Endothelial cell of umbilical vein (primary cell): ENCODE measurements at regions not wholly inside any gene's neighbourhood (a gene's known extent, or its start where the extent isn't known, plus 50 kb on each side); places are given as distances from the start of the nearest gene placed in this dataset.

Experiments used
- BruUV-seq: library from RNA; stranded (reverse); fragments of 400-500 nt; replicated peaks from 2 replicates; lab custom pipeline; 2021; lab: Mats Ljungman, UMichigan
- CTCF ChIA-PET: fragments of 300-600, 350-600 bp; sonication (Branson Sonifier 250); formaldehyde crosslinking; loops from one replicate; lab custom pipeline; 2021; ENCODE audit warnings: antibody characterized with exemption, inconsistent platforms; lab: Charles Lee
- POLR2A ChIA-PET: fragments of 300-600, 350-600 bp; sonication (Branson Sonifier 250); formaldehyde crosslinking; loops from one replicate; lab custom pipeline; 2021; ENCODE audit warnings: antibody characterized with exemption, inconsistent platforms; lab: Charles Lee
- DNase-seq: peaks from one replicate; pipeline ENCODE4 v3.0.0-alpha.2; 2011; ENCODE audit warnings: low read depth, low spot score
- FAIRE-seq: peaks from 2 replicates; lab custom pipeline; 2011; peaks lifted over from hg19 to GRCh38; lab: Jason Lieb, UNC
- H2AFZ ChIP-seq: 2 replicates; pipeline ENCODE4 v1.6.0; 2012; ENCODE audit warnings: low read depth, low read length, control low read depth, inconsistent platforms
- H3K27ac ChIP-seq: 2 replicates; pipeline ENCODE4 v1.5.1; 2011; ENCODE audit warnings: low read depth, mild to moderate bottlenecking, control low read depth, low read length, moderate library complexity; ENCODE audit not compliant: insufficient read depth
- H3K27me3 ChIP-seq, 2 experiments: 2 replicates each; pipeline versions ENCODE4 v1.6.0 to v1.6.1; 2011; ENCODE audit warnings: low read length in 2 of 2, mixed read lengths in 1 of 2; ENCODE audit not compliant: control insufficient read depth in 2 of 2, insufficient read depth in 2 of 2
- H3K36me3 ChIP-seq, 2 experiments: 2 replicates in 1 of 2; 3 replicates in 1 of 2; pipeline ENCODE4 v1.5.1; 2011; ENCODE audit warnings: low read length in 2 of 2, mild to moderate bottlenecking in 1 of 2, moderate library complexity in 1 of 2; ENCODE audit not compliant: control insufficient read depth in 2 of 2, insufficient read depth in 2 of 2; ENCODE audit errors: extremely low read depth in 1 of 2
- H3K4me1 ChIP-seq: 3 replicates; pipeline ENCODE4 v1.5.1; 2011; ENCODE audit warnings: mild to moderate bottlenecking, low read length; ENCODE audit not compliant: control insufficient read depth, insufficient read depth; ENCODE audit errors: extremely low read depth
- H3K4me2 ChIP-seq: 2 replicates; pipeline ENCODE4 v1.6.1; 2011; ENCODE audit warnings: low read length, control low read depth, mixed read lengths; ENCODE audit not compliant: insufficient read depth
- H3K4me3 ChIP-seq, 3 experiments: fragments of 200-600 bp in 1 of 3; sonication (generic), shearing (Covaris generic) in 1 of 3; replicated peaks in 1 of 3; 2 replicates each; pipeline ENCODE4 v1.5.1; 2011 to 2016; ENCODE audit warnings: control low read depth in 3 of 3, low read length in 3 of 3, mild to moderate bottlenecking in 2 of 3, inconsistent platforms in 1 of 3, low read depth in 1 of 3, moderate library complexity in 1 of 3; ENCODE audit not compliant: insufficient read depth in 1 of 3
- H3K79me2 ChIP-seq: 2 replicates; pipeline ENCODE4 v1.6.0; 2012; ENCODE audit warnings: low read length, inconsistent platforms; ENCODE audit not compliant: control insufficient read depth, insufficient read depth
- H3K9ac ChIP-seq: replicated peaks from 2 replicates; pipeline ENCODE3; 2011; ENCODE audit warnings: low read length, control low read depth; ENCODE audit not compliant: insufficient read depth; ENCODE audit errors: extremely low read depth
- H3K9me1 ChIP-seq: replicated peaks from 3 replicates; pipeline ENCODE4 v1.6.0; 2011; ENCODE audit warnings: mild to moderate bottlenecking, low read length; ENCODE audit not compliant: control insufficient read depth, insufficient read depth; ENCODE audit errors: extremely low read depth
- H3K9me3 ChIP-seq: replicated peaks from 2 replicates; pipeline ENCODE4 v1.5.1; 2012; ENCODE audit warnings: low read length, inconsistent platforms; ENCODE audit not compliant: control insufficient read depth, insufficient read depth
- H4K20me1 ChIP-seq: replicated peaks from 2 replicates; pipeline ENCODE3; 2011; ENCODE audit warnings: mild to moderate bottlenecking, low read length; ENCODE audit not compliant: control insufficient read depth, insufficient read depth; ENCODE audit errors: extremely low read depth
- EZH2 ChIP-seq: IDR thresholded peaks from 2 replicates; pipeline ENCODE4 v1.6.1; 2012; ENCODE audit warnings: borderline replicate concordance, low read depth, mild to moderate bottlenecking, moderate library complexity, low read length, inconsistent platforms; ENCODE audit not compliant: severe bottlenecking
- FOS ChIP-seq: IDR thresholded peaks from 2 replicates; pipeline ENCODE4 v1.6.1; 2011; ENCODE audit warnings: mild to moderate bottlenecking, low read length, moderate library complexity, borderline replicate concordance; ENCODE audit not compliant: insufficient read depth
- GATA2 ChIP-seq: IDR thresholded peaks from 2 replicates; pipeline ENCODE4 v1.7.0; 2011; ENCODE audit warnings: low read depth, mild to moderate bottlenecking, moderate library complexity, mixed read lengths, low read length; ENCODE audit not compliant: insufficient read length, insufficient read depth
- JUN ChIP-seq: IDR thresholded peaks from 2 replicates; pipeline ENCODE4 v1.6.1; 2011; ENCODE audit warnings: borderline replicate concordance, low read depth; ENCODE audit not compliant: insufficient read length, insufficient read depth
- MYC ChIP-seq: IDR thresholded peaks from one replicate; pipeline ENCODE4 v1.6.1; 2011; ENCODE audit warnings: mild to moderate bottlenecking, low read depth, low read length
- POLR2A ChIP-seq: IDR thresholded peaks from 2 replicates; pipeline ENCODE4 v1.6.1; 2012; ENCODE audit warnings: low read depth, mild to moderate bottlenecking, control low read depth, low read length
- POLR2AphosphoS5 ChIP-seq: IDR thresholded peaks from 2 replicates; pipeline ENCODE4 v1.6.1; 2012; ENCODE audit warnings: low read depth, mild to moderate bottlenecking, control low read depth, low read length, moderate library complexity; ENCODE audit not compliant: insufficient read depth
- dilution Hi-C: fragments of 300-500 bp; cut with MboI; formaldehyde crosslinking; loops from one replicate; pipeline ENCODE4 v1.15.0; 2019; ENCODE audit warnings: low sequenced_read_pairs; ENCODE audit not compliant: extremely low pct_ligation_motif_present
- intact Hi-C: fragments of 100-400 bp; cut with micrococcal nuclease; formaldehyde crosslinking; loops from one replicate; pipeline ENCODE4 v1.10.0; 2022
- TF ChIP-seq, protein P1 (sequence below), 2 donors: IDR thresholded peaks; 1 replicate in 1 of 2; 2 replicates in 1 of 2; pipeline ENCODE4 v1.5.1; 2011; ENCODE audit warnings: low read length in 2 of 2, mild to moderate bottlenecking in 2 of 2, moderate library complexity in 2 of 2, control low read depth in 1 of 2, inconsistent platforms in 1 of 2, low read depth in 1 of 2; ENCODE audit not compliant: insufficient read depth in 1 of 2; ENCODE audit errors: extremely low read depth in 1 of 2
- TF ChIP-seq, protein P2 (sequence below): IDR thresholded peaks from 2 replicates; pipeline ENCODE4 v1.6.1; 2011; ENCODE audit not compliant: insufficient read depth, insufficient read length

DNA sequence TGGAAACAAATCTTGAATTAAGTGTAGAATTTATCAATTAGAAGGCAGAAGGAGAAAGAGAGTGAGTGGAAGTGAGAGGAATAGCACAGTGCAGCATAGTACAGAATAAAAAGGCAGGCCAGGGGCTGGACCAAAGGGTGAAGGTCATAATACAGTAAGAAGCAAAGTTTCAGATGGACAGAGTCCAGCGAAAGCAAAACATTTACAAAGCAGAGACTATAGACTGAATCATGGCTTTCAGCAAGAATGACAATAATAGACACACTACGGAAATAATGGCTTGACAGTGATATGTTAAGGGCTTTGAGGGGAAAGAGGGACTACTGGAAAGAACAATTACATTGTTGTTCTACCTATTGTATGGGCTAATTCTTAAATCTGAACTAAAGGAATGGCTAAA is 249.0 kb upstream of the CHD1 start:
- Histone ChIP-seq H3K9me1 (no peaks in the 10 kb centered on the region), H4K20me1 (no peaks in the 10 kb centered on the region), H3K27me3 (no peaks in the 10 kb centered on the region), H2AFZ (no peak overlapping the region), H3K9me3 (no peaks in the 10 kb centered on the region), H3K9ac (no peak overlapping the region), H3K36me3 (no peaks in the 10 kb centered on the region), H3K4me2 (no peak overlapping the region), H3K27ac (no peak overlapping the region), H3K4me1 (no peaks in the 10 kb centered on the region), H3K79me2 (no peaks in the 10 kb centered on the region), H3K4me3 (no peak overlapping the region)
- DNase-seq = peak; percentile 5
- ChIA-PET POLR2A (no interaction called here), CTCF (no interaction called here)
- dilution Hi-C loops (no loop called here), intact Hi-C loops (no loop called here)
- TF ChIP-seq, protein P1, sequence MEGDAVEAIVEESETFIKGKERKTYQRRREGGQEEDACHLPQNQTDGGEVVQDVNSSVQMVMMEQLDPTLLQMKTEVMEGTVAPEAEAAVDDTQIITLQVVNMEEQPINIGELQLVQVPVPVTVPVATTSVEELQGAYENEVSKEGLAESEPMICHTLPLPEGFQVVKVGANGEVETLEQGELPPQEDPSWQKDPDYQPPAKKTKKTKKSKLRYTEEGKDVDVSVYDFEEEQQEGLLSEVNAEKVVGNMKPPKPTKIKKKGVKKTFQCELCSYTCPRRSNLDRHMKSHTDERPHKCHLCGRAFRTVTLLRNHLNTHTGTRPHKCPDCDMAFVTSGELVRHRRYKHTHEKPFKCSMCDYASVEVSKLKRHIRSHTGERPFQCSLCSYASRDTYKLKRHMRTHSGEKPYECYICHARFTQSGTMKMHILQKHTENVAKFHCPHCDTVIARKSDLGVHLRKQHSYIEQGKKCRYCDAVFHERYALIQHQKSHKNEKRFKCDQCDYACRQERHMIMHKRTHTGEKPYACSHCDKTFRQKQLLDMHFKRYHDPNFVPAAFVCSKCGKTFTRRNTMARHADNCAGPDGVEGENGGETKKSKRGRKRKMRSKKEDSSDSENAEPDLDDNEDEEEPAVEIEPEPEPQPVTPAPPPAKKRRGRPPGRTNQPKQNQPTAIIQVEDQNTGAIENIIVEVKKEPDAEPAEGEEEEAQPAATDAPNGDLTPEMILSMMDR (IDR thresholded peaks at IDR 0.05; ENCODE audit: extremely low read depth in 1 of 2, insufficient read depth in 1 of 2, low read depth in 1 of 2, low read length in 2 of 2) = no peak
- TF ChIP-seq EZH2 = no peak
- TF ChIP-seq POLR2A = no peak
- TF ChIP-seq, protein P2, sequence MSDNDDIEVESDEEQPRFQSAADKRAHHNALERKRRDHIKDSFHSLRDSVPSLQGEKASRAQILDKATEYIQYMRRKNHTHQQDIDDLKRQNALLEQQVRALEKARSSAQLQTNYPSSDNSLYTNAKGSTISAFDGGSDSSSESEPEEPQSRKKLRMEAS = no peak
- no peak for TF ChIP-seq FOS
- TF ChIP-seq MYC = no peak
- TF ChIP-seq JUN = no peak
- TF ChIP-seq POLR2AphosphoS5 = no peak
- no peak for TF ChIP-seq GATA2
- BruUV-seq = no TSS peak
- no peak for FAIRE-seq
